PC-3 (cell line): ENCODE measurements at regions not wholly inside any gene's neighbourhood (a gene's known extent, or its start where the extent isn't known, plus 50 kb on each side); places are given as distances from the start of the nearest gene placed in this dataset.

Source experiments
- EZH2 ChIP-seq: fragments of 300-600 bp; sonication (generic); IDR thresholded peaks from one replicate; pipeline ENCODE4 v1.6.1; 2017; ENCODE audit warnings: antibody characterized with exemption, mild to moderate bottlenecking, low read length; ENCODE audit not compliant: unreplicated experiment
- EZH2phosphoT487 ChIP-seq: fragments of 300-600 bp; sonication (generic); IDR thresholded peaks from 2 replicates; pipeline ENCODE4 v1.6.1; 2018; ENCODE audit warnings: mild to moderate bottlenecking, antibody characterized with exemption, low read length, borderline replicate concordance
- TF ChIP-seq, protein P1 (sequence below): fragments of 300-600 bp; sonication (generic); conservative IDR thresholded peaks from 2 replicates; pipeline ENCODE4 v1.5.1; 2017; ENCODE audit warnings: antibody characterized with exemption, low read depth, mild to moderate bottlenecking, low read length

DNA sequence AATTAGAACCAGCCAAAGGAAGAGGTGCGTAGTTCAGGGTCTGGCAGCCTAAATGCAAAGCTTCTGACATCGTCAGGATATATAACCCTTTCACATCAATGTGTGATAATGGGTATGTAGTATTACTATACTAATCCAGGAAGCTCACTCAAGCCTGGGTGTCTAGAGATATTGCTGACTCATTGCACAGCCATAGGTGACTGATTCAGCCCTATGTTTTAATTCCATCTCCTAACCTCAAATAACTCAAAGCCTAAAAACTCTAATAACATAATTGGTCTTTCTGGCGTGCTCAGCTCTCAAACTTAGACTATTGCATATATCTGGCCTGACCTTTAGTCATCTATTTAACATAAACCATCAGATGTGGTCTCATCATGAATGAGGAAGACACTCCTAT is 658.4 kb downstream of the TBC1D32 start:
- TF ChIP-seq EZH2phosphoT487 (no peak), EZH2 (no peak)
- TF ChIP-seq, protein P1, sequence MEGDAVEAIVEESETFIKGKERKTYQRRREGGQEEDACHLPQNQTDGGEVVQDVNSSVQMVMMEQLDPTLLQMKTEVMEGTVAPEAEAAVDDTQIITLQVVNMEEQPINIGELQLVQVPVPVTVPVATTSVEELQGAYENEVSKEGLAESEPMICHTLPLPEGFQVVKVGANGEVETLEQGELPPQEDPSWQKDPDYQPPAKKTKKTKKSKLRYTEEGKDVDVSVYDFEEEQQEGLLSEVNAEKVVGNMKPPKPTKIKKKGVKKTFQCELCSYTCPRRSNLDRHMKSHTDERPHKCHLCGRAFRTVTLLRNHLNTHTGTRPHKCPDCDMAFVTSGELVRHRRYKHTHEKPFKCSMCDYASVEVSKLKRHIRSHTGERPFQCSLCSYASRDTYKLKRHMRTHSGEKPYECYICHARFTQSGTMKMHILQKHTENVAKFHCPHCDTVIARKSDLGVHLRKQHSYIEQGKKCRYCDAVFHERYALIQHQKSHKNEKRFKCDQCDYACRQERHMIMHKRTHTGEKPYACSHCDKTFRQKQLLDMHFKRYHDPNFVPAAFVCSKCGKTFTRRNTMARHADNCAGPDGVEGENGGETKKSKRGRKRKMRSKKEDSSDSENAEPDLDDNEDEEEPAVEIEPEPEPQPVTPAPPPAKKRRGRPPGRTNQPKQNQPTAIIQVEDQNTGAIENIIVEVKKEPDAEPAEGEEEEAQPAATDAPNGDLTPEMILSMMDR = no peak
